ENCODE measurements at regions not wholly inside any gene's neighbourhood (a gene's known extent, or its start where the extent isn't known, plus 50 kb on each side); places are given as distances from the start of the nearest gene placed in this dataset.

DNA sequence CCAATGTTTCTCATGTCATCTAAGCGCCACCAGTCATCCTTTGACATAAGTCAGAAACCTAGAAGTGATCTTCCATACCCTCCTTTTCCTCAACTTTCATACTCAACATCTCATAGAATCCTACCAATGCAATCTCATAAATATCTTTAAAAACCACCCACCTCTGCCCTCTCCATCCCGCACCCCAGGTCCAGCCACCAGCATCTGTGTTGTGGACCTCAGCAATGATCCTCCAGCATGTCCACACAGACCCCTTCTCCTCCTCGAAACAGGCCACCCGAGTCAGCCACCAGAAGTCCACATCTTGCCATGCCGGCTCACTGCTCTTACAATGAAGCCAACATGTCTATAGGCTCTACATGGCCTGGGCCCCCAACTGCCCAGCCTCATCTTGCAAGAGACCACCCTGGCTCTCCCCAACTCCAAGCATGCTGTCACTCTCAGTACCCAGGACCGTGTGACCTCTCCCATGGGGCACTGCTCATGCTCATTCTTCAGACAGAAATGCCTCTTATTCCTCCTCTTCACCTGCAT is 636.7 kb upstream of the ID2 start:
- no peak for DNase-seq (ENCODE audit: low read depth)

DNA sequence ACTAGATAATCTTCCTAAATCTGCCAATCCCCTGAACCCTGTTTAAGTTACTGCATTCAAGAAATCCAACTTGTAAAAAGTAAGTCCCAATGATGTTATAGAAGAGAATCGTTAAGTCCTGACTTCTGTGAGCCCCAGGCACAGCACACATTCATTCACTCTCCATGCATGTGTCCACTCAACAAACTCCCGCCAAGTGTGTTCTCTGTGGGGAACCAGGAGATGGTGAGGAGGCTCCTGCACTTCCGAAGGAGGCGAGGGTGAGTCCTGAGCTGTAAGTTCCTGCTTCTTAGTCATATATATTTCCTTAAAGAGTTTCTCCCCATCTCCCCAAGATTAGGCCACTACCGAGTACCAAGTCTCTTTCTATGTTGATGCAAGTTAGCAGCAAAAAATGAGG is 635.0 kb upstream of the ID2 start:
- DNase-seq (ENCODE audit: low read depth), result no peak

DNA sequence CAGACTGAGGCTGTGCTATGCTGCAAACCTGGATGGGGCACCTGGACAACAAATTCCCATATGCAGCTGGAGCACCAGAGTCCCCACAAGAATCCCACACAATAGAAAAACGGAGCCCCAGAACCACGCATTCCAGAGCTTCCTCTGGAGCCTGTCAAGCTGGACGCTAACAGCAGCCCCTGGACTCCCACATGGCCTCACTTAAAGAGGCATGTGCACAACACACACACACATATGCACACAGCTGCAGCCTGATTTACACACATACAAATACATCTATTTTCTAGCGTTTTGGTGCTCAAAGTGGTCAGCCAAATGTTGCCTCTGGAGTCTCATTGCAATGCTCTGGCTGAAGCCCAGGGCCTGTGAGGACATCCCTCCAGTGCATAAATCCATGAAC is 632.7 kb upstream of the ID2 start:
- no peak for DNase-seq (ENCODE audit: low read depth)

DNA sequence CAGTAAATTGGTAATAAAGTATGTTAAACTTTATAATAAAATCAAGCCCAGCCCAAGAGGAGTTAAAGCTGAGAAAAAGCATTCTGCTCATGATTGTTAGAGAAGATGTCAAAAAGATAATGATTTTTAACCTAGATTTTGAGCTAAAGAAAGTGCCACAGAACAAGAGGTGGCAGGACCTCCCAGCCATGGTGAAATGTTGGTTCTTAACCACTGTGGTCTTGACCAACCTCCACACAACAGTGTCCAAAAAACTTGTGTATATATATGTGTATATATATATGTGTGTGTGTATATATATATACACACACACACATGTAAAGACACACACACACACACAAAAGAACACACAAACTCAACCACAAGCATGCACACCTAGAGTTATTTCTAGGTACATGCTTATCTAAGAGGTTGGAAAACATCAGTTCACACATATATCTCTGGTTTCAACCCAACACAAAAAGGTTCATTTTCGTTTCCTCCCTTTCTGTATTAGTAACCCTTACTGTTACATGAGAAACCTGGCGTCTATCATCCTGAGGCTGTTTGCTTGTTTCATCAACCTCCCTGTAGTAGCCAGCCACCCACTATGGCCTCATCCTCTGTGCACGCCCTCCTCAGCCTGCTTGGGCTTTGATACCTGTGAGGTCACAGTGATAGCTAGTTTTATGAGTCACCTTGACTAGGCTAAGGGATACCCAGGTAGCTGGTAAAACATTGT is 631.8 kb upstream of the ID2 start:
- DNase-seq (ENCODE audit: low read depth), result no peak

DNA sequence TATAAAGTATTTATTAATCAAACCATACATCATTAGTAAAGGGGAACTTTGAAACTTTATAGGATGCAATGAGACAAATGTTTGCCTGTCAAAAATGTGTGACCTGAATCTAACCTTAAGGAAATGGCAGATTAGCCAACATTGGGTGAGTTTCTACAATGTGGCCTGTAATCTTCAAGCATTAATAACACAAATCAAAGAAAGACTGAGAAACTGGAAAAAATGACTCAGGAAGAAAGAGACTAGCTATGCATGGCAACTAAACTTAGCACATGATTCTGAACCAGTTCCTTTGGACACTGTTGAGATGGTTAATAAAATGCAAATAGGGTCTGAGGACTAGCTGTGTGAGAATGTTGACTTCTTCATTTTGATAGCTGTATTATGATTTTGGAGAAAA is 628.6 kb upstream of the ID2 start:
- no peak for DNase-seq (ENCODE audit: low read depth)

DNA sequence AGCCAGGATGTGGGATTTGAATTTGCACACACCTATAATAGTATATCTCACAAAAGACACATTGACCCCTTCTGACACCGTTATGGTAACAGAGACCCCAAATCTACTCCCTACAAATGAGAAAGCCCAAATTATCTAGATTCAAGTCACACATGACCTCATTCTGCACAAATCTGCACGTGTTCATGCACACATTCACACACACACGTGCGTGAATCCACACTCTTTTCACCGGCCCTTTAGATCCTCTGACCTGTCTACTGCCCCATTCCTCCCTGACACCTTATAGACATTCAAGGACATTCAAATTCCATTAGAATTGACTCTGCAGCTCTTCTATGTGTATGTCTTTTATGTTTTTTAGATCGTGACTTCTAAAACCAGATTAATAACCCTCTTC is 627.8 kb upstream of the ID2 start:
- DNase-seq (ENCODE audit: low read depth), result no peak

DNA sequence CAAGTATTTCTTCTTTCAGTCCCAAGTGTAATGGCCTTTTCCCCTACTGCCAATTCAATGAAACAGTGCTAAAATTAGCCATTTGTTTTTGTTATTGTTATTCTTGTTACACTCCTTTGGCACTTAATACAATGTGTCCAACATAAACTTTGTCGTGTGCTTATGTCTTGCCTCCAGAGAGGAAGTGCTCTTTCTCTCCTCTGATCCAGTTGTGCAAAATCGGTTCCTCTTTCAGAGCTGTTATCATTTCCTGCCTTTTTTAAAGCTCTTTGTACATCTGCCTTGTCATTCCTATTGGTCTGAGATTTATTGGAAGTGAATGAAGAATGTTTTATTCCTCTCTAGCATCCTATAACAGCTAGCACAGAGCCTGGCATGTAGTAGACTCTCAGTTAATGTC is 623.2 kb upstream of the ID2 start:
- no peak for DNase-seq (ENCODE audit: low read depth)

DNA sequence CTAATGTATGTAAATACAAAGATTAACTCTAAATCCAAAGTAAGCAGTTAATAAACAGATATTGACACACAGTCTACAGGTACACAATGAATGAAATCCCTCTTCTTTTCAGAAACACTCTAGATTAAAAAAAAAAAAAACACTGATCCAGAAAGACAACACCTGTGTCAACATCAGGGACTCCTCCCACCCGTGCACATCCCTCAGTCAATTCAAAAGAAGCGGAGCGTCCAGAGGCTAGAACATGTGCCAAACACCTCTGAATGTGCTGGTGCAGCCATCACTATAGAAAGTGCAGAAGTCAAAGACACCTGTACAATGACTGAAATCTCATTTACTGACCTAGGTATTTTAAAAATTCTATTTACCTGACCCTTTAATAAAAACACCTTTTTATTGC is 622.6 kb upstream of the ID2 start:
- no peak for DNase-seq (ENCODE audit: low read depth)

DNA sequence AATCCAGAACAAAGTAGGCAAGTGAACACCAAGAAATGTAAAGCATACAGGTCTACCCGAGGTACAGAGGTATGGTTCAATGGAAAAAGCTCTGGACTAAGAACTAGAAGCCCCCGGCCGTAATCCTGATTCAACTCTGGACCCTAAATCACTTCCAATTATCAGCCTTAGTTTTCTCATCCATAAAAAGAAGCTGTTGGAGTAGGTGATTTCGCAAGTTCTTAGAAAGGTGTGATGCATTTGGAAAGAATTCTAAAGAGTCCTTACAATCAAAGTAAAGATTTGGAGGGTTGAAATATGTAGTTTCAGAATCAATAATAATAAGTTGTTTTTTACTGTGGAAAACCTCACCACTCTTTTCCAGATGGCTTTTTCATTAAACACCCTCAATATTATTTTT is 622.1 kb upstream of the ID2 start:
- DNase-seq (ENCODE audit: low read depth), result no peak

DNA sequence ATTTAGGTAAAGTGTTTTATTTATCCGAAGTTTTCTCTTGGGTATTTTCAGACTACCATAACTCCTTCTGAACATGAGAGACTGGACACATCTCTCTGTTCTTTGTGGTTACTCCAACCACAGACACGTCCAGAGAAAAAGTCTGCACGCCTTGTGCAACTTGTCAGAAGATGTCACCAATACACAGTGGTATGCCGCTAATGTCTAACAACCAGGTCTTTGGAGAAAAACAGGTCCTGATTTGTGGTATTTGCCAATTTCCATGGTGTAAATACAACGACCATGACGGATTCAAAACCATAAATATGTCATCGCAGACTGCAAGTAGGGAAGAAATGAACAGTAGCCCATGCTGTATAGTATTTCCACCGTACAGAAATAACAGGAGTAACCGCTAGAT is 620.6 kb upstream of the ID2 start:
- DNase-seq (ENCODE audit: low read depth), result no peak

DNA sequence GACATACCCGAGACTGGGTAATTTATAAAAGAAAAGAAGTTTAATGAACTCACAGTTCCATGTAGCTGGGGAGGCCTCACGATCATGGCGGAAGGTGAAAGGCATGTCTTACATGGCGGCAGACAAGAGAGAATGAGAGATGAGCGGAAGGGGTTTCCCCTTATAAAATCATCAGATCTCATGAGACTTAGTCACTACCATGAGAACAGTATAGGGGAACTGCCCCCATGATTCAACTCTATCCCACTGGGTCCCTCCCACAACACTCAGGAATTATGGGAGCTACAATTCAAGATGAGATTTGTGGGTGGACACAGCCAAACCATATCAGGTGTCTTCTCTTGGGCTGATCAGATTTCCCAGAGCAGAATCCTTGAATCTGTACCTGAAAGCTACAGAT is 617.3 kb upstream of the ID2 start:
- DNase-seq (ENCODE audit: low read depth), result no peak

DNA sequence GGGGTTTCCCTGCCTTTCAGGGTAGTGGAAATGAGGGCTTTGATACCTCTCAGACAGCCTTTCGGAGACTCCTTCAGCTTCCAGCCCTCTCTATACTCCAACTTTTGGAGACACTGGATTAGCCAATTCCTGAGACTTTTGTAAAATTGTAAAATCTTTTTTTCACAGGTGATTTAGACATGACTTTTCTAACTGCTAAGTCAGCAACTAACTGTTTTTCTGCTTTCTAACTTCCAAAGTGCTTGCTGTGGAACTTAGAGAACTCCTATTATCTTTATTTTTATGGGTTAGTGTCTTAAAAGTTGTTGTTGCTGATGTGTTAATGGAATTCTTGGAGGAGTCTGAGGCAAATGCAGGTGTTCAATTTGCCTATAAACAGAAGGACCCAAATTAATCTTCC is 616.7 kb upstream of the ID2 start:
- DNase-seq (ENCODE audit: low read depth), result no peak

DNA sequence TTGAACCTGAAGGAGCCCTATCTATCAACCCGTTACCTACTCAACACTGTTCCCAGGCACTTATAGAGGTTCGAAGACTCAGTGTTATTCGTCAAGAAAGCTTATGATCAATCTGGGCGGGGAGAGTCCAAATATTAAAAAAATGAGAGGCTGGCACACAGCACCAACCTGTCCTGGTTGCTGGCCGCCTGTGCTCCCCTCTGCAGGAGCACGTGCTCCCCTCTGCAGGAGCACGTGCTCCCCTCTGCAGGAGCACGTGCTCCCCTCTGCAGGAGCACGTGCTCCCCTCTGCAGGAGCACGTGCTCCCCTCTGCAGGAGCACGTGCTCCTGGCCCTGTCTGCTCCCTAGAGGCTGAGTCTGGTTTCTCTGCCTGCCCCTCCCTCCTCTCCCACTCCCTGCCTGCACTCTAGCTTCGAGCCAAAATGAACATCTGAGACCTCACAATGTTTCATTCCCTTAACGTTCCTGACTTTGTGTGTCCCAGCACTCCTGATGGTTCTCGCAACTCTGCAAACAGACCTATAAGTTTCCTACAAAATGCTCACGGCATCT is 614.0 kb upstream of the ID2 start:
- no peak for DNase-seq (ENCODE audit: low read depth)

DNA sequence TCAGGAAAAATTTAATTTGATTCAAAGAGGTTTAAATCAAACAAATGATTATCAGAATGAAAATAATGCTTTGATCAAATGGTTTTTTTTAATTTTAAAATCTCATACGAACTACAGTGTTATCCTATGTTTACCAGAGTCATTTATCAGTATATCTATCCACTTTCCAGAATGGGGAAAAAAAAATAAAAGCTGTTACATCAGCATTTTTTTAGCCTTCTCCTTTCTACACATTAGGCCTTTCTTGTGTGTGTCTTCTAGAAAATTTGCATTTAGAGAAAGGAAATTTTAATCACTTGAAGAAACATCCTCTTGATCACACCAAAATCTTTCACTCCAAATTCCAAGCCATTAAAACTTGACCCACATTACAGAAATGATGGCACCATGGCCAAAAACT is 608.9 kb upstream of the ID2 start:
- no peak for DNase-seq (ENCODE audit: low read depth)

DNA sequence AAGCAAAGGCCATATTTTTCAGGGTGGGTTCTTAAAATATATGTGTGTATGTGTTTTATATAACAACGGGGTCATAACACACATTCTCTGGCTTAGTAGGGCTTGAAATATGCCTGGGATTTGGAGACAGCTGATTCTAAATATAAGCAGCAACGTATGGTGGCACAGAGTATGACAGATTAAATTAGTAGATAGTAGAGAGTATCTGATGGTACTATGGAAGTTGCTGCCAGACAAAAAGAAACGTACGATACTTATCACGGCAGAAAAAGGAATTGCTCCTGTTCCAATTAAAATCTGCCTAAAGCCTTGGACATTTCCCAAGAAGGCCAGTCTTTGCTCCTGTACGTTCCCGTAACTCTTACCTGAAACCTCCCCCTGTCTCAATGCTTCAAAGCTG is 607.9 kb upstream of the ID2 start:
- no peak for DNase-seq (ENCODE audit: low read depth)

DNA sequence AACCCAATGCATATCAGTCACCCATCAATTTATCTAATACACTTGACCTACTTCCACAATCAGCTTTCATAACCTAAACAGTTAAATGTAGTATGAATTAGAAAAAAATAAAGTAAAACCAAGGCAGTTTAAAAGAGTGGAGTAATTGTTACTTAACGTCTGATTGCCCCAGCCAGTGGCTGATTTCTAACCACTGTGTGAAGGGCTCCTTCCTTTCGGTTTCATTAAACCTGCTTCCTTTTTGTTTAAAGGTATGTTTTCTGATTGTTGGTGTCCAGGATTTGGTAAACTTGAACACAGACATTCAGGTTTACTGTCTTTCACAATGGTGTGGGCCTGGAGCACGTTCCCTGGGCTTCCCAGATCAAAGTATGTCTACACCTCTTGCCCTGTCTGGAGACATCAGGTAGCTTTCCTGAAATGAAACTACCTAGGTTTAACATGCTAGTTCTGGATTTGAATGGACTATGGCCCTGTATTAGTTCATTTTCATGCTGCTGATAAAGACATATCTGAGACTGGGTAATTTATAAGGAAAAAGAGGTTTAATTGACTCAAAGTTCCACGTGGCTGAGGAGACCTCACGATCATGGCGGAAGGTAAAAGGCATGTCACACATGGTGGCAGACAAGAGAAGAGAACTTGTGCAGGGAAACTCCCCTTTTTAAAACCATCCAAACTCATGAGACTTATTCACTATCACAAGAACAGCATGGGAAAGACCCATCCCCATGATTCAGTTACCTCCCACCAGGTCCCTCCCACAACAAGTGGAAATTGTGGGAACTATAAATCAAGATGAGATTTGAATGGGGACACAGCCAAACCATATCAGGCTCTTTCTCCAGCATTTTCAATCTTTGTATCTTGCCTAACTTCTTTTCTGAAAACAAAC is 605.2 kb upstream of the ID2 start:
- DNase-seq (ENCODE audit: low read depth), result no peak

DNA sequence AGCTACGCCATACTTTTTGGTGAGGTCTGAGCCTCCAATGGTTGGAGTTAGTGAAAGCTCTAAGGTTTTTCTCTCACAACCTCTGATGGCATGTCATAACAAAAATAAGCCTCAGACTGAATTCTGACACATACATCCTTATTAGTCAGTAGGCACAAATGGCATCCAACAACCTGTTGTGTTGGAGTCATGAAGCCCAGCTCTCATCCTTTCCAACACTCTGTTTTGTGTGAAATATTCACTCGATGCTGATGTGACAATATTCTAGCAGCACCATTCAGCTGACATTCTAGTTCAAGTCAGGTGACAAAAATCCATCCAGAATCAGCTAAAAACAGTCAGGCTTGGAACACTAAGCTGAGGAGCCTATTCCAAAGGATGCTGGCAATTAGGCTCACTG is 603.2 kb upstream of the ID2 start:
- no peak for DNase-seq (ENCODE audit: low read depth)

DNA sequence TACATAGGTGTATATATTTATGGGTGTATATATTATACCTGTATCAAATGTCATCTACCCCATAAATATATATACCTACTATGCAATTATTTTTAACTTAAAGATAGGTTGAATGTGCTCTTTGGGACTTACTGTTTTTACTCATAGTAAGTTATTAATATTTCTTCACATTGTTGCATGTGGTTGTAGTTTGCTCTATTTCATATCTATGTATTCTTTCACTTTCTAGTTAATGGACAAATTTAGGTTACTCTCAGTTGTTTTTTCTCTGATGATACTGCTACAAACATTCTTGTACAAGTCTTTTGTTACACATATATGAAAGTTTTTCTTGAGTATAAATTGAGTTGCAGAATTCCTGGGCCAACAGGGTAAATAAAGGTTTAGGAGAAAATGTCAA is 601.8 kb upstream of the ID2 start:
- no peak for DNase-seq (ENCODE audit: low read depth)

DNA sequence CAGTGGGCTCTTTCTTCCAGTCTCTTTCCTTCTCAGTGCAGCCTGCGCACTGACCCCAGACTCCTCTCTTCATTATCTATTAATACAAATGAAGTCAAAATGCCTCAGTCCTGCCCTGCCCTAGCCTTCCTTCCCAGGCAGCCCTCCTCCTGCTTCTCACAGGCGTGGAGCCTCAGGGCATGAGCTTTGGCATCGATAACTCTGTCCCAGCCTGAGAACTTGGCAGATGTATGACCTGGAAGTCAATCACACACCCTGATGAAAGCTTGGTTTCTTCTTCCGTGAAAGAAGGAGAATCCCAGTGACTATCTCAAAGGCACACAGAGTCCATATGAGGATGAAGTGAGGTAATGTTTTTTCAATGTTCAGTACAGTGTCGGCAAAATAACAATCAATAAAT is 600.7 kb upstream of the ID2 start:
- no peak for DNase-seq (ENCODE audit: low read depth)

DNA sequence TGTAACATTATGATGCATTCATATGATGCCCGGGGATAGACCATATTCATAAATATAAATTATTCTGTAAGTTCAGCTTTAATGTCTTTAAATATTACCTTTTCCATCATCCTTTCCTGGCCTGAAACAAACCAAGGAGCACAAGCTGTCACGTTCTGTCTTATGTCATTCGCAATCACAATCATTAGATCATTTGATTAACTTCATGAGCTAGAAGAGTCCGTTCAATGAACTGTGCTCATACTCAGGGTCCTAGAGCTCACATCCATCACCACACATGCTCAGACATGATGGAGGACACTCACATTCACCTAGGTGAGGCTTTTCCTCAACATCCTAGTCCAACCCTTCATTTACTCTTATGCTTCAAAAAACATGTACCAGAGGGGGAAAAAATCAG is 599.0 kb upstream of the ID2 start:
- DNase-seq (ENCODE audit: low read depth), result no peak

DNA sequence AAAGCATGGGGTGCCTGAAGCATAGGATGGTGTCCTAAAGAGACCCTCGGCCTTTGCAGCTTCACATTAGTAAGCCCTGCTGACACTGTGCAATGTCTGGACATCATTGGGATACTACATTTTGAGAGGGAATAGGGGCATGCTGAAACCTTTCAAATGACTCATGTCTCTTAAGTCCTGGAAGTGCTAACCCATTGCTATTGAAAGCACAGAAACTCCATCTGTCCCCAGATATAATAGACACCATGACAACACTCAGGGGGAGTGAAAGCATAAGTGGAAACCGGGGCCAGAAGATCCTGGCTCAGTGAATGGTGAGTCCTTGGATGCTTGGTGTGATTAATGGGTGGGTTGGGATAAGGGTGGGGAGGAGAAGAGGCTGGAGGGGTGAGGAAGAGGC is 595.5 kb upstream of the ID2 start:
- no peak for DNase-seq (ENCODE audit: low read depth)

DNA sequence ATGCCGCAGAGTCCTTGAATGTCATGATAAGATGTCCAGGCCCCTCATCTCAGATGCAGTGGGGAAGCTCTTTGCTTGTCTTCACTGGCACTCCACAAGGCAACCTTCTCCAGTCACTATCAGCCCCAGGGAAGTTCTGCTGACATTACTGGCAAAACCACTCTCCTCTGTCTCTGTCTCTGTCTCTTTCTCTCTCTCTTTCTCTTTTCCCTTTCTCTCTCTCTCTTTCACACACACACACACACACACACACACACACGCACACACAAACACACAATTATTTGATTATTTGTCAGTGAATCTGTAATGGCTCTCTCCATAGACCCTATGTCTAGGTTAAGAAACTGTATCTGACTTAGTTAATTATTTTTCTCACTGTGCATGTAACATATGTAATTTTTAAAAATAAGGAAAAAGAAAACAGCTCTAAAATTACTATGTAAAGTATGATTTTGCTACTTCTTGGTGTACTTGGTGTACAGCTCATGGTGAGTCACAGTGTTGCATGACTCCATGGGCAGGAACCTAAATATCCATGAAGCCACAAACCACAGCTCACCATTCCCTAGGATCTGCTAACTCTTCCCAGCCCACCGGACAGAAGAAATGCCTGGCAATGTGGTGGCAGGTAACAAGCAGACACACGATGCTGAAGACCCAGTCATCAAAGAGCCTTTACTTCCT is 594.9 kb upstream of the ID2 start:
- no peak for DNase-seq (ENCODE audit: low read depth)

DNA sequence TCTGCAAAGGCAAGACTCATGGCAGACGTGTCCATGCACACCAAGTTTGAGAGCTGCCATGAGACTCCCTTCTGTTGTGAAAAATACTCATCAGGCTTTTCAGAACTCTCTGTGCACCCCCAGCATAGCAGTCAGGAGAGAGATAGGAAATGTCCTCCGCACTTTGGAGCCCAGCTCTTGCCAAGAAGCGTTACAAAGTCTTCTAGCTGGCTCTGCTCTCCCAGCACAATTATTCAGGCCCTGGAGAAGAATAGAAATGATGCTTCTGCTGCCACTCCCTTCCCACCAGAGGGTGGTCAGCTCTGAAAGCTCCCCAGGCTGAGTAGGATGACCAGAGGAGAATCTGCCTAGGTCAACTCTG is 594.4 kb upstream of the ID2 start:
- DNase-seq (ENCODE audit: low read depth), result no peak

Data from stimulated activated CD8-positive, alpha-beta memory T cell treated with anti-CD3 and anti-CD28 coated beads, Interleukin-12 subunit alpha, Interleukin-12 subunit beta, amount 100 ng/mL, for 4 hours (primary cell).